ENCODE measurements at regions not wholly inside any gene's neighbourhood (a gene's known extent, or its start where the extent isn't known, plus 50 kb on each side); places are given as distances from the start of the nearest gene placed in this dataset.

- TF ChIP-seq, protein P1, sequence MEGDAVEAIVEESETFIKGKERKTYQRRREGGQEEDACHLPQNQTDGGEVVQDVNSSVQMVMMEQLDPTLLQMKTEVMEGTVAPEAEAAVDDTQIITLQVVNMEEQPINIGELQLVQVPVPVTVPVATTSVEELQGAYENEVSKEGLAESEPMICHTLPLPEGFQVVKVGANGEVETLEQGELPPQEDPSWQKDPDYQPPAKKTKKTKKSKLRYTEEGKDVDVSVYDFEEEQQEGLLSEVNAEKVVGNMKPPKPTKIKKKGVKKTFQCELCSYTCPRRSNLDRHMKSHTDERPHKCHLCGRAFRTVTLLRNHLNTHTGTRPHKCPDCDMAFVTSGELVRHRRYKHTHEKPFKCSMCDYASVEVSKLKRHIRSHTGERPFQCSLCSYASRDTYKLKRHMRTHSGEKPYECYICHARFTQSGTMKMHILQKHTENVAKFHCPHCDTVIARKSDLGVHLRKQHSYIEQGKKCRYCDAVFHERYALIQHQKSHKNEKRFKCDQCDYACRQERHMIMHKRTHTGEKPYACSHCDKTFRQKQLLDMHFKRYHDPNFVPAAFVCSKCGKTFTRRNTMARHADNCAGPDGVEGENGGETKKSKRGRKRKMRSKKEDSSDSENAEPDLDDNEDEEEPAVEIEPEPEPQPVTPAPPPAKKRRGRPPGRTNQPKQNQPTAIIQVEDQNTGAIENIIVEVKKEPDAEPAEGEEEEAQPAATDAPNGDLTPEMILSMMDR (IDR thresholded peaks at IDR 0.05): no peak
- Mint-ChIP-seq H3K27me3 (peaks cover 7% of the 10 kb centered on the region), H3K4me3 (no peak overlapping the region), H3K9me3 (no peaks in the 10 kb centered on the region), H3K4me1 (ENCODE audit: low read depth) (no peaks in the 10 kb centered on the region), H3K36me3 (ENCODE audit: low read depth) (no peaks in the 10 kb centered on the region), H3K27ac (no peak overlapping the region)
- intact Hi-C loops (cut with micrococcal nuclease): no loop called here
- ChIA-PET CTCF (no interaction called here), POLR2A (no interaction called here)
- DNase-seq (no peak), ATAC-seq (no peak)
Measured at GRCh38 chr2:181832015-181832414, 59.5 kb upstream of the ITPRID2 start.

DNA sequence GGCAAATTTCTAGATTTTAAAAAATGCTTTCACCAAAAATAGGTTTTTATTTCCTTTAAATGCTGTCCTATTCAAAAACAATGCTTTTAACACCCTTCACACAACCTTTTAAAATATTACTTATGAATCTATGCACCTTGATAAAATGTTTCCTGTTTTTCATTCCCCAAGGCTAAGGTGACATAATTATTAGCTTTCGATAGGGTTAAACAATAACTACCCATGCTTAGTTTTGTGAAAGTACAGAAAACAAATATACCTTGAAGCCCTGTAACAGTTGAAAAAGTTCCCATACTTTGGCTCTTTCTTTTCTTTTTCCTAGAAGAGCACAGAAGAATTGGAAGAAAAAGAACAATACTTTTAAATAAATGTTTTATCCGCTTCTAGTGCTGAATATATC lies 54.9 kb upstream of the ITPRID2 start:
- intact Hi-C loops (cut with micrococcal nuclease): no loop called here
- no peaks in the 10 kb centered on the region for H3K9me3 Mint-ChIP-seq

DNA sequence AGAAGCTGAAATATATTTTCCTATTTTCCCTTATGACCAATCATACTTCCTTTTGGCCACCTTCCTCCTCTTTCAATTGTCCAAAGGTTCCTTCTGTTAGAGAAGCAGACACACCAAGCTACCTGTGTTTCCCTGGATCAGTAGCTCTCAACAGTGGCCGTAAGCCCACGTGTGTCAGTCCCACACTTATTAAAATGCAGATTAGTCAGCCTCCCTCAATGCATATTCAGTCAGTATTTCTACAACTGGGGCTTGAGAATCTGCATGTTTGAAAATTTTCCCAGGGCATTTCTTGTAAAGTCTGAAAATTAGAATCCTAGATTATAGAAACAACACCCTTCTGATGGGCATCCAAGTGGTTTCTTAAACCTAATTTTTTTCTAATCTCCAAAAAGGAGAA lies 54.0 kb upstream of the ITPRID2 start:
- ATAC-seq (no peak), DNase-seq (no peak)
- Mint-ChIP-seq H3K36me3 (ENCODE audit: low read depth) (no peaks in the 10 kb centered on the region), H3K27ac (no peak overlapping the region), H3K4me3 (no peak overlapping the region), H3K27me3 (peaks cover 14% of the 10 kb centered on the region), H3K4me1 (ENCODE audit: low read depth) (no peaks in the 10 kb centered on the region), H3K9me3 (no peaks in the 10 kb centered on the region)
- intact Hi-C loops (cut with micrococcal nuclease): no loop called here
- TF ChIP-seq, protein P1 (IDR thresholded peaks at IDR 0.05): no peak
- ChIA-PET CTCF (interaction anchor here (0.8 kb wide), 1 partner anchor 21 kb away, joined by 3 read pairs; no protein-coding TSS in a partner anchor), POLR2A (no interaction called here)

More for the DNA sequence above, 54.9 kb upstream of the ITPRID2 start:
- Mint-ChIP-seq H3K4me1 (ENCODE audit: low read depth) (no peaks in the 10 kb centered on the region), H3K36me3 (ENCODE audit: low read depth) (no peaks in the 10 kb centered on the region), H3K27me3 (peaks cover 14% of the 10 kb centered on the region), H3K27ac (no peak overlapping the region), H3K4me3 (no peak overlapping the region)
- TF ChIP-seq, protein P1 (IDR thresholded peaks at IDR 0.05): no peak
- ChIA-PET CTCF (no interaction called here), POLR2A (no interaction called here)
- DNase-seq (no peak), ATAC-seq (no peak)

GRCh38 chr2:181839811-181840210 lies 51.7 kb upstream of the ITPRID2 start:
- Mint-ChIP-seq H3K9me3 (no peaks in the 10 kb centered on the region), H3K36me3 (ENCODE audit: low read depth) (no peaks in the 10 kb centered on the region), H3K27ac (no peak overlapping the region), H3K27me3 (peaks cover 16% of the 10 kb centered on the region), H3K4me1 (ENCODE audit: low read depth) (no peaks in the 10 kb centered on the region), H3K4me3 (no peak overlapping the region)
- intact Hi-C loops (cut with micrococcal nuclease): no loop called here
- POLR2A ChIA-PET: no interaction called here
- DNase-seq: no peak
- TF ChIP-seq, protein P1 (IDR thresholded peaks at IDR 0.05): no peak
- CTCF ChIA-PET: interaction anchor here (1.6 kb wide), 1 partner anchor 21 kb away, joined by 3 read pairs; no protein-coding TSS in a partner anchor
- no peak for ATAC-seq

DNA sequence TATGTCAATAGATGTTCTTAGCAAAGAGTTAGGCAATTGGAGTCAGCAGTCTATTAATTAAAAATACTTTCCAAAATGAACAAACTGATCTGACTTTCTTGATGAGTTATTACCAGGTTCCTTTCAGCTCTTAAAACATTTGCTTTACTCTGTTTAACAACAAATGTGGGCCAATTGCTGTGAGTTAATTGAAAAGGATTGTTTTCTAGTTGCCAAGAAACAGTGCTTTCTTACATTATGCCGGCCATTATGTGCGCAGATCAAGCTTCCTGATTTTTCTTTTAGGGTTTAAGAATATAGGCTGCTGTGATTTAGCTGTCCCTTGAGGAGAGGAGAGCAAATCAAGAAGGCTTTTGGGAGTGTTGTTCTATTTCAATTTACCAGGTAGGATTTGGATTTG lies 50.5 kb upstream of the ITPRID2 start:
- peaks cover 14% of the 10 kb centered on the region for H3K27me3 Mint-ChIP-seq
- POLR2A ChIA-PET: no interaction called here
- H3K27ac Mint-ChIP-seq: no peak overlapping the region
- DNase-seq (no peak), ATAC-seq (no peak)
- H3K36me3 Mint-ChIP-seq (ENCODE audit: low read depth): no peaks in the 10 kb centered on the region
- TF ChIP-seq, protein P1 (IDR thresholded peaks at IDR 0.05): no peak
- no peaks in the 10 kb centered on the region for H3K4me1 Mint-ChIP-seq (ENCODE audit: low read depth)
- no peaks in the 10 kb centered on the region for H3K9me3 Mint-ChIP-seq
- CTCF ChIA-PET: no interaction called here
- H3K4me3 Mint-ChIP-seq: no peak overlapping the region
- intact Hi-C loops (cut with micrococcal nuclease): no loop called here

All from activated CD8-positive, alpha-beta T cell treated with anti-CD3 and anti-CD28 coated beads for 36 hours (primary cell).